ENCODE measurements at regions not wholly inside any gene's neighbourhood (a gene's known extent, or its start where the extent isn't known, plus 50 kb on each side); places are given as distances from the start of the nearest gene placed in this dataset.

DNA sequence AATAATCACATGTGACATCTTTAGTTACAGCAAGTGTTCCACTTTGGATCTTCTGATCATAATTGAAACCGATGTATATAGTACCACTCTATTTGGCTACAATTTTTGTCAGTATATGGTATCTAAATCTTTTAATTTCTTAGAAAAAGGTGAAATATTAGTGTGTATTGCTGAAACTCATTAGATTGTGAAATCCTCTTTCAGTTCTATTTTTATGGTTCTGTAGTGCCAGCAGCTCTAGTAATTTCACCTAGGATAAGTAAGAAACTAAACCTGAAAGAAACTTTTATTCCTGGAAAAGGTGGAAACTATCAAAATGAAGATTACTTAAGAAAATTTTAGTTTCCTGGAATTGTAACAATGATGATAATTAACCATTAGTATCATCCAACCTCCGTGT, 370.9 kb downstream of the NNT start (continued):
- TF ChIP-seq ZNF597 (CRISPR knock-in tag; IDR thresholded peaks at IDR 0.05) (no peak), ZNF720 (CRISPR knock-in tag; IDR thresholded peaks at IDR 0.05) (no peak), ZNF512B (CRISPR knock-in tag; IDR thresholded peaks at IDR 0.05; ENCODE audit: borderline replicate concordance) (no peak), KLF13 (CRISPR knock-in tag; IDR thresholded peaks at IDR 0.05) (no peak), IKZF4 (CRISPR knock-in tag; IDR thresholded peaks at IDR 0.05; ENCODE audit: borderline replicate concordance, low read depth, not compliant biosample characterization) (no peak), MXD3 (CRISPR knock-in tag; IDR thresholded peaks at IDR 0.05) (no peak), TARDBP (CRISPR knock-in tag; IDR thresholded peaks at IDR 0.05) (no peak)
- TF ChIP-seq, protein P1, sequence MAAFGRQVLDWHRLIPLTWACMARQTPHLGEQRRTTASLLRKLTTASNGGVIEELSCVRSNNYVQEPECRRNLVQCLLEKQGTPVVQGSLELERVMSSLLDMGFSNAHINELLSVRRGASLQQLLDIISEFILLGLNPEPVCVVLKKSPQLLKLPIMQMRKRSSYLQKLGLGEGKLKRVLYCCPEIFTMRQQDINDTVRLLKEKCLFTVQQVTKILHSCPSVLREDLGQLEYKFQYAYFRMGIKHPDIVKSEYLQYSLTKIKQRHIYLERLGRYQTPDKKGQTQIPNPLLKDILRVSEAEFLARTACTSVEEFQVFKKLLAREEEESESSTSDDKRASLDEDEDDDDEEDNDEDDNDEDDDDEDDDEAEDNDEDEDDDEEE (CRISPR knock-in tag; IDR thresholded peaks at IDR 0.05): no peak

Data from HepG2 (cell line).